Stimulated activated effector memory CD8-positive, alpha-beta T cell treated with anti-CD3 and anti-CD28 coated beads, Interleukin-12 subunit alpha, Interleukin-12 subunit beta, amount 100 ng/mL, for 72 hours (primary cell): ENCODE measurements at regions not wholly inside any gene's neighbourhood (a gene's known extent, or its start where the extent isn't known, plus 50 kb on each side); places are given as distances from the start of the nearest gene placed in this dataset.
"Not testable (repeated sequence)": the region's sequence is repeated elsewhere in the genome, so short reads cannot be mapped to it uniquely, and the experiment has no call there.

Experiments used
- ATAC-seq: fragments of 150-1000 bp; cut with Tn5 transposase; 2 replicates; pipeline ENCODE4 v1.10.0; 2021
- DNase-seq, 2 donors: peaks; one replicate each; pipeline ENCODE4 v3.0.0; 2021 to 2022; ENCODE audit warnings: low spot score in 2 of 2
- H3K27ac Mint-ChIP-seq: one replicate; pipeline ENCODE4 v1.8.0; 2022; ENCODE audit warnings: mild to moderate bottlenecking, mixed read lengths
- H3K36me3 Mint-ChIP-seq: one replicate; pipeline ENCODE4 v1.8.0; 2022; ENCODE audit warnings: mild to moderate bottlenecking, mixed read lengths
- H3K4me1 Mint-ChIP-seq: one replicate; pipeline ENCODE4 v1.8.0; 2022; ENCODE audit warnings: mixed read lengths
- H3K4me3 Mint-ChIP-seq: one replicate; pipeline ENCODE4 v1.8.0; 2022; ENCODE audit warnings: mild to moderate bottlenecking, mixed read lengths
- H3K9me3 Mint-ChIP-seq: one replicate; pipeline ENCODE4 v1.8.0; 2022; ENCODE audit warnings: mixed read lengths

DNA sequence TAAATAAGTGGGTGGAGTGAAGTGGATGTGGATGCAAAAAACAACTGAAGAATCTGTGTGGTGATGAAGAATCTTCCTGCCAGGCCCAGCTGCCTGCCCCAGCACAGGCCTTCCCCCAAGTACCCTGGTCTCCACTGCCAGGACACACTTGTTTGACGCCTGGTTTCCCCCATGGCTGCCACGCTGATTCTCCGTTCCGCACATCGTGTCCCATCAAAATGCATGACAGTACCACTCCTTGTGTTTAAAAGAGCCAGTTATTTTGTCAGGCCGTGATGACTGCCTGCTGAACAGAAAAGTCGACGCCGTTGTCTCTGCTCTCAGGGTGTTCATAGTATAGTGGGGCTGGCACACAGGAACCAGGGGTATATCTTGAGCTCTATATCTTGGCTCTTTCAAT is 50.3 kb upstream of the KYNU start:
- DNase-seq (no peak), ATAC-seq (no peak)
- no peaks in the 10 kb centered on the region for H3K4me1 Mint-ChIP-seq
- no peak overlapping the region for H3K4me3 Mint-ChIP-seq
- no peaks in the 10 kb centered on the region for H3K36me3 Mint-ChIP-seq
- no peaks in the 10 kb centered on the region for H3K9me3 Mint-ChIP-seq
- no peak overlapping the region for H3K27ac Mint-ChIP-seq

DNA sequence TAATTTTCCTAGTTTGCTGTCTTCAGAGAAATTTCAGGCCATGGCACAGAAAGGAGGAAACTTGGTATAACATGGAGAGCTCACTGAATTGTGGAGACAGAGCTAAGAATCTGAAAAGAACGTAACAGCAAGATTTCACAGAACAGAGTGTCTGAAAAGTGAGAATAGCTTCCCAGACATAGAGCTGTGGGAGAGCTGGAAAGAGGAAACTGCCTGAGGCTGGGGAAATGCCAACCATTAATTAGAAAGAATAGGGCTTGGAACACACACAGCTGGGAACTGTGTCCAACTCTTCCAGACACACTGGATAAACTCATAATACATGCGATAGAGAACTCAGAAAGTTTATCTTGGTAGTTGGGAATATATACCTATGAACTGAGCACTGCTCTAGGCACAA is 51.6 kb upstream of the KYNU start:
- no peak overlapping the region for H3K27ac Mint-ChIP-seq
- H3K36me3 Mint-ChIP-seq: no peaks in the 10 kb centered on the region
- no peaks in the 10 kb centered on the region for H3K4me1 Mint-ChIP-seq
- ATAC-seq: no peak
- no peak for DNase-seq
- H3K9me3 Mint-ChIP-seq: no peaks in the 10 kb centered on the region
- no peak overlapping the region for H3K4me3 Mint-ChIP-seq

DNA sequence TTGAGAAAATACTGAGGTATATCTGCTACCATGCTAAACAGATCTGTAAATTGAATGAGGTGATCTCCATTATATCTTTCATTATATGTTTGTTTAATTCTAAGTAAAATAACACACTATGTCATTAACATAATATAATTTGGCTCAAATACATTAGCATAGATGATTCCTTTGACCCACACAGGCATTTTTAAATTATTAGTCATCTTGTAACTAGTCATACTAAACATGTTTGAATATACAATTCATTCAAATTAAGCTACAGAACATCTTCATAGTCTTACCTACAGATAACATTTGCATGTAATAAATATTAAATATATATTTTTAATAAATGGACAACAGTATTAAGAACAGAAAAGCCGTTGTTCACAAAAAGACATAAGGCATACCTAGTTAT is 52.7 kb upstream of the KYNU start:
- Mint-ChIP-seq H3K9me3 (no peaks in the 10 kb centered on the region), H3K4me1 (no peaks in the 10 kb centered on the region), H3K27ac (no peak overlapping the region), H3K4me3 (no peak overlapping the region), H3K36me3 (no peaks in the 10 kb centered on the region)
- DNase-seq: no peak
- no peak for ATAC-seq

DNA sequence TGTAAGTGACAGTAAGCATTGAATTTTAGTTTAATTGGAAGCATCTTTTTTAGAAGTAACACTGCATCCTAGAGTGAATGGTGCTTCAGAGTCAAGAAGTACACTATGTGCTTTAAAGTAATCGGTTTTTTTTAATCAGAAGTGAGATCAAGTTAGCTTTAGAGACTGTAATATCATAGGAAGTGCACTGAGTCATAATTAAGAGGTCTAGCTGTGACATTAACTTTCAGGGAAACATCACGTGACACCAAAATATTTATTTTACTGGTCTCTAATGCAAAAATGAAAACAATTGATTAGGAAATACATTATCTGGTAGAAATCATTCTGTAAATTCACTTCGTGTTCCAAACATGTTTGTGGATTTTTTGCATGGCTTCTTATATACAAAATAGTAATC is 55.3 kb upstream of the KYNU start:
- no peak for DNase-seq
- Mint-ChIP-seq H3K9me3 (no peaks in the 10 kb centered on the region), H3K4me1 (no peaks in the 10 kb centered on the region), H3K27ac (no peak overlapping the region), H3K4me3 (no peak overlapping the region), H3K36me3 (no peaks in the 10 kb centered on the region)
- no peak for ATAC-seq

DNA sequence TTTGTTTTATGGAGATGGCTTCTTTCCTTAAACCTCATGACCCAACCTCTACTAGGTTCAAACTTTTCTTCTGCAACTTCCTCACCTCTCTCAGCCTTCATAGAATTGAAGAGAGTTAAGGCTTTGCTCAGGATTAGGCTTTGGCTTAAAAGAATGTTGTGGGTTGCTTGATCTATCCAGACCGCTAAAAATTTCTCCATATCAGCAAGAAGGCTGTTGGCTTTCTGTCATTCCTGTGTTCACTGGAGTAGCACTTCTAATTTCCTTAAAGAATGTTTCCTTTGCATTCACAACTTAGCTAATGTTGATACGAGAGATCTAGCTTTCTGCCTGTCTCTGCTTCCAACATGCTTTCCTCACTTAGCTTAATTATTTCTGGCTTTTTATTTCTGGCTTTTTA is 58.1 kb upstream of the KYNU start:
- no peaks in the 10 kb centered on the region for H3K9me3 Mint-ChIP-seq
- H3K36me3 Mint-ChIP-seq: no peaks in the 10 kb centered on the region
- no peak overlapping the region for H3K4me3 Mint-ChIP-seq
- no peak for DNase-seq
- no peak overlapping the region for H3K27ac Mint-ChIP-seq
- no peak for ATAC-seq
- H3K4me1 Mint-ChIP-seq: no peaks in the 10 kb centered on the region

DNA sequence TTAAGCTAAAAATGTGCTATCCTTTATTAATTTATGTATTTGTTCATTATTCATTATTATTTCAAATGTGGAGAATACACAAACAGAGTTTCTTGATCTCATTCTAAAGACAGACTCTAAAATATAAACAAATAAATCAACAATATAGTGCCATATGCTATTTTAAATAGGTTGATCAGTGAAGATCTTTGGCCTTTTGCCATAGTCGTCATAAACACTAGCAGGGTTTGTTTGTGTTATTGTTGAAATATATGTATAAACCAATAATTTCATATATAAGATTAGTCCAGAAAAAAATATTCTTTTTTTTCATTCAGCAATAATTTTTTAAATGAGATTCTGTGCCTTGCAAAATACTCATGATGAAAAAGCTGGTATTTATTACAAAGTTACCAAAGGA is 62.1 kb upstream of the KYNU start:
- no peaks in the 10 kb centered on the region for H3K36me3 Mint-ChIP-seq
- H3K9me3 Mint-ChIP-seq: peaks cover 2% of the 10 kb centered on the region
- DNase-seq (no peak), ATAC-seq (no peak)
- no peak overlapping the region for H3K27ac Mint-ChIP-seq
- no peaks in the 10 kb centered on the region for H3K4me1 Mint-ChIP-seq
- H3K4me3 Mint-ChIP-seq: no peak overlapping the region

DNA sequence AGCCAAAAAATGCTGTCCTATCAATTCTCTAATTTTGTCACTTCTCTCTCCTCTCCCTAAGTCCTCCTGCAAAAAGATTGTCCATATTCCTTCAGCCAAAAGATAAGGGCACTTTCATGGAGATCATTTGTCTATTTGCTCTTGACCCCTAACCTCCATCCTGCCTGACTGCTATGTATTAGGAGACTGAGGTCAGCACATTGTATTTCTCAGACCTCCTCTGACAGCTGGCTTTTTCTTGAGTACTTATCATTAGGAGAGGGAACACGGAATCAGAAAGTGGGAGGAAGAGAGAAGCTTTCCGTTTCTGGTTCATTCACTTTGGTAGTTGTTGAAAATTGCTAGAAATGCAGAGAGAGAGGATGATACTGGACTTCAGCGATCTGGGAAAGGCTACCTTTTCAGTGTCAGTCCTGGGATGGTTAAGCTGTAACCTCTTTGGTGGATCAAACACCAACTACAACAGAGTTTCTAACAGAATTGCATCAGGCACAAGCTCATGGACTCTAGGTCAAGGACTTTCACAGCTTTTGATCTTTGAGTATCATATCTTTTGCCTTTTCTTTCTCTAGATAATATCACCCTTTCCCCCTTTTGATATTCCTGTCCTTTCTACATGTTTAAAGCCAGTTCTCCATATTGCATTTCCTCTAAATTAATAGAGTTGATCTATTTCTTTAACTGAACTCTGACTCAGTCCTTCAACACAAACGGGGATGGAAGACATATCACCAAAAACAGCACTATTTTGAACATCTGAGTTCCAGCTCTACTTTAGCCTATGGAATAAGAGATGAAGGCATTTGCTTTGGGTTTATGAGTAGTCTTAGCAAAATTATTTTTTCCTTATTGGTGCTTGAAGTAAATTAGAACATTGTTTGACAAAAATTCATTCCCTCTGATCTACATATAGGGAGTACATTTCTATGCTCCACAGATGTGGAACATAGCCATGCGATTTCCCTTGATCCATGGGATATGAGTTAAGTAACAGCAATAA is 63.3 kb upstream of the KYNU start:
- H3K36me3 Mint-ChIP-seq: no peaks in the 10 kb centered on the region
- ATAC-seq: no peak
- H3K4me3 Mint-ChIP-seq: no peak overlapping the region
- no peak overlapping the region for H3K27ac Mint-ChIP-seq
- DNase-seq: no peak
- H3K4me1 Mint-ChIP-seq: no peaks in the 10 kb centered on the region
- H3K9me3 Mint-ChIP-seq: peaks cover 2% of the 10 kb centered on the region

DNA sequence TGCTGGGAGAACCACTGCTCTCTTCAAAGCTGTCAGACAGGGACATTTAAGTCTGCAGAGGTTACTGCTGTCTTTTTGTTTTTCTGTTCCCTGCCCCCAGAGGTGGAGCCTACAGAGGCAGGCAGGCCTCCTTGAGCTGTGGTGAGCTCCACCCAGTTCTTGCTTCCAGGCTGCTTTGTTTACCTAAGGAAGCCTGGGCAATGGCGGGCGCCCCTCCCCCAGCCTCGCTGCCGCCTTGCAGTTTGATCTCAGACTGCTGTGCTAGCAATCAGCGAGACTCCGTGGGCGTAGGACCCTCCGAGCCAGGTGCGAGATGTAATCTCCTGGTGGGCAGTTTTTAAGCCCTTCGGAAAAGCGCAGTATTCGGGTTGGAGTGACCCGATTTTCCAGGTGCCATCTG is 65.8 kb upstream of the KYNU start:
- not testable (repeated sequence) for DNase-seq, H3K4me1 Mint-ChIP-seq, ATAC-seq, H3K4me3 Mint-ChIP-seq, H3K27ac Mint-ChIP-seq, H3K9me3 Mint-ChIP-seq, H3K36me3 Mint-ChIP-seq

DNA sequence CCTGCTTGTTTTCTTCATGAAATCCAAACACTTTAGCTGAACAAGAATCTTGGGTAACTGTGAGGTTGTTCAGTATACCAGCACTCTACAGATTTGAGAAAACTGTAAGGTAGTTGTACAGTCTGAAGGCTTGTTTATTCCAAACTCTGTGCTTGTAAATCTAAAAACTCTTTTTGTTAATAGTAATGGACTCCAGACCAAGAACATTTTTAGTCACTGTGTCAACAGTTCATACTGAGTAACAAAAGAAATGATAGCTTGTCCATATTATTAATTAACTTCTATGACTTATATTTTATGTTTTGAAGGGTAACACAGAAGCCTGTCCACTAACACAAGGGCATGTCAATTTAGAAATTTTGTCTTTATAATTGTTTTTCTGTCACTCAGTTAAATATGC is 72.2 kb upstream of the KYNU start:
- DNase-seq: no peak
- no peak overlapping the region for H3K4me3 Mint-ChIP-seq
- H3K4me1 Mint-ChIP-seq: no peaks in the 10 kb centered on the region
- H3K27ac Mint-ChIP-seq: no peak overlapping the region
- H3K36me3 Mint-ChIP-seq: no peaks in the 10 kb centered on the region
- no peaks in the 10 kb centered on the region for H3K9me3 Mint-ChIP-seq
- no peak for ATAC-seq

DNA sequence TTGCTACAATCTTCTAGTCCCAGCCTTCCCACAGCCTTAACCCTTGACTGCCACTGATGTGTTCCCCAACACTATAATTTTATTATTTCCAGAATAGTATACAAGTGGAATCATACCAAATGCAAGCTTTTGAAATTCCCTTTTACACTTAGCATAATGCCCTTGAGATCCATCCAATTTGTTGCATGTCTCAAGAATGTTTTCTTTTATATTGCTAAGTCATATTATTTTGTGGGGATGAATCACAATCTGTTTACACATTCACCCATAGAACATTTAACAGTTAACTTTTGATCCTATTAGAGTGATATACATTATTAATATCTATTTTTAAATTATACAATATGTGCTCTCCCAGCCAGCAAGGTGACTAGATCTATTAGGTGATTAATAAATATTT is 74.3 kb upstream of the KYNU start:
- ATAC-seq (no peak), DNase-seq (no peak)
- H3K9me3 Mint-ChIP-seq: no peaks in the 10 kb centered on the region
- H3K27ac Mint-ChIP-seq: no peak overlapping the region
- no peak overlapping the region for H3K4me3 Mint-ChIP-seq
- H3K4me1 Mint-ChIP-seq: no peaks in the 10 kb centered on the region
- H3K36me3 Mint-ChIP-seq: no peaks in the 10 kb centered on the region

DNA sequence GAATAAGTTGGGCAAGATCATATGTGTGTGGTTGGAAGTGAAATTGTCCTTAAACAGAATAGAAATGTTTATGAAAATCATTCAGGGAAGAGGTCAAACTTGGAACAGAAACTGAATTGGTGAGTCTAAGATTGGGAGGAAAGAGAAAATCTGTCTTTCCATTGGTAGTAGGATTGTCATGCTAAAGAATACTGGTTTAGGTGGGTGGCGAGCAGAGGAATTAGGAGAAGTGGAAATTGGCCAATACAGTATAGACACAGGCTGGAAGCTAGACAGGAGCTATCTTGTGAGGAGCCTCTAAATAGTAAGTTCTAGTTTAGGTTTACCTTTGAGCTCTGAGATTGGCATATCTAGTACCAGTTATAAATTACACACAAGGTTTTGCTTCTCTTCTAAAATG is 80.9 kb upstream of the KYNU start:
- DNase-seq: no peak
- no peaks in the 10 kb centered on the region for H3K4me1 Mint-ChIP-seq
- no peak overlapping the region for H3K27ac Mint-ChIP-seq
- H3K36me3 Mint-ChIP-seq: no peaks in the 10 kb centered on the region
- no peak for ATAC-seq
- H3K4me3 Mint-ChIP-seq: no peak overlapping the region
- H3K9me3 Mint-ChIP-seq: peaks cover 2% of the 10 kb centered on the region

DNA sequence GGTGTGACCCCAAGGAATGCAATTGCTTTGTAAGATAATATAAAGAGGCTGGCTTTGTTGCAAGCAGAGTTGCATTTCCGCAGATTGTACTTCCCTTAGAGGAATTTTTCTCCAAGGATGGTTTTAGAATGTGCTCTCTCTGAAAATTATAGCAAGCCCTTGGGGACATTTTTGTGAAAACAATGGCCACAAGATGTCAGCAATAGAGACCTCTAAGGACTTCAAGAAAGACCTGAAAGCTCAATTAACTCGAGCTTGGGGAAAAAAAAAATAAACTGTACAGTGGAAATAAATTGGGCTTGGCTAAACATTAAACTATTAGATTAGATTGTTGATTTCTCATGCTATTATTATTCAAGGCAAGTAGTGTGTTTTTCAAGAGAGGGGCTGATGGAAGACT is 81.3 kb upstream of the KYNU start:
- Mint-ChIP-seq H3K4me3 (no peak overlapping the region), H3K9me3 (peaks cover 2% of the 10 kb centered on the region), H3K27ac (no peak overlapping the region), H3K4me1 (no peaks in the 10 kb centered on the region), H3K36me3 (no peaks in the 10 kb centered on the region)
- DNase-seq (no peak), ATAC-seq (no peak)

DNA sequence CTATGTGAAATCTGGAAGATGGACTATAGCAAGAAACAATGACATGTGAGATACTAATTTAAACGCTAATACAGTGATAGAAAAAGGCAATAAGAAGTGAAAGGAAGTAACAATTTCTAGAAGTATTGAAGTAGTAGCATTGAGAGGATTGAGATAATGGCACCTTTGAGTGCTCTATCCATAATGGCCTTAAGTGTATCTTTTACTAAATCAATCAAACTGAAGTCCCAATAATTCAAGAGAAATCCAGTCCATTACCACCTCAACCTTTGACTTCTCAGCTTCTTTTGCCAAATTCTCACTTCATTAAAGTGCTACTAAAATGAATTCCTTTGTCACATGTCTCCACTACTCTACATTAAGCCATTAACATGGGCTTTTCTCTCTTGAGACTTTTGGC is 82.6 kb upstream of the KYNU start:
- no peaks in the 10 kb centered on the region for H3K4me1 Mint-ChIP-seq
- no peak for ATAC-seq
- DNase-seq: no peak
- no peaks in the 10 kb centered on the region for H3K36me3 Mint-ChIP-seq
- H3K9me3 Mint-ChIP-seq: peaks cover 2% of the 10 kb centered on the region
- H3K27ac Mint-ChIP-seq: no peak overlapping the region
- no peak overlapping the region for H3K4me3 Mint-ChIP-seq

DNA sequence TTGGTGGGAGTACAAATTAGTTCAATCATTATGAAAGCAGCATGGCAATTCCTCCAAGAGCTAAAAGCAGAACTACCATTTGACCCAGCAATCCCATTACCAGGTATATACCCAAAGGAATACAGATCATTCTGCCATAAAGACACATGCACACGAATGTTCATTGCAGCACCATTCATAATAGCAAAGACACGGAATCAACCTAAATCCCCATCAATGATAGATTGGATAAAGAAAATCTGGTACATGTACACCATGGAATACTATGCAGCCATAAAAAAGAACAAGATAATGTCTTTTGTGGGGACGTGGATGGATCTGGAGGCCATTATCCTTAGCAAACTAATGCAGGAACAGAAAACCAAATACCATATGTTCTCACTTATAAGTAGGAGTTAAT is 85.1 kb upstream of the KYNU start:
- ATAC-seq, H3K4me1 Mint-ChIP-seq, H3K36me3 Mint-ChIP-seq, DNase-seq, H3K4me3 Mint-ChIP-seq, H3K9me3 Mint-ChIP-seq, H3K27ac Mint-ChIP-seq: not testable (repeated sequence)

DNA sequence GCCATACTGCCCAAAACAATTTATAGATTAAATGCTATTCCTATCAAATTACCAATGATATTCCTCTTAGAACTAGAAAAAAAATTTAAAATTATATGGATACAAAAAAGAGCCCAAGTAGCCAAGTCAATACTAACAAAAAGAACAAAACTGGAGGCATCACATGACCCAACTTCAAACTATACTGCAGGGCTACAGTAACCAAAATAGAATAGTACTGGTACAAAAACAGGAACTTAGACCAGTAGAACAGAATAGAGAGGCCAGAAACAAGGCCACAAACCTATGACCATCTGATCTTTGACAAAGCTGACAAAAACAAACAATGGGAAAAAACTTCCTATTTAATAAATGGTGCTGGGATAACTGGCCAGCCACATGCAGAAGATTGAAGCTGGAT is 86.1 kb upstream of the KYNU start:
- H3K4me3 Mint-ChIP-seq: no peak overlapping the region
- H3K36me3 Mint-ChIP-seq: no peaks in the 10 kb centered on the region
- DNase-seq: no peak
- ATAC-seq: no peak
- no peaks in the 10 kb centered on the region for H3K4me1 Mint-ChIP-seq
- H3K27ac Mint-ChIP-seq: no peak overlapping the region
- peaks cover 5% of the 10 kb centered on the region for H3K9me3 Mint-ChIP-seq

DNA sequence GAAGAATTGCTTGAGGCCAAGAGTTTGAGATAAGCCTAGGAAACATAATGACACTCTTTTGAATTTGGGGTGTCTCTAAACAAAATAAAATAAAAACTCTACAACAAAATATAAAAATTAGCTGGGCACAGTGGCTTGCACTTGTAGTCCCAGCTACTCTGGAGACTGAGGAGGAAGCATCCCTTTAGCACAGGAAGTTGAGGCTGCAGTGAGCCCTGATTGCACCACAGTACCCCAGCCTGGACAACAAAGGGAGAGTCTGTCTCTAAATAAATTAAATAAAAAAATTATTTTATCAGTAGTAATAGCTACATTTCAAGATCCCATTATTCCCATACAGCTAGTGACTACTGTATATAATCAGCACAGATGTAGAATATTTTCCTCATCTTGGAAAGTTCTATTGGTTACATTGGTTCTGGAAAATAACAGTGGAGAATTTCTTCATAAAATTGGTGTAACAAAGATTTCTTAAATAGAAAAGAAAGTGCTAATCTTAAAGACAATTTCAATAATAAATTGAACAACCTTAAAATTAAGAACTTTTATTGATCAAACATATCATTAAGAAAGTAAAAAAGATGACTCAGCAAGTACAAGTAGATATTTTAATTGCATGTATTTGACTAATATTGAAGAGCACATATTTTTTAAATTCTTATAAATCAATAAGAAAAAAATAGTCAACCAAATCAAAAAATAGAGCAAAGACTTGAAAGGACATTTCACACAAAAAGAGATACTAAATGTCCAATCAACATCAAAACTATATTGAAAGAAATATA is 90.4 kb upstream of the KYNU start:
- no peak for ATAC-seq
- H3K4me3 Mint-ChIP-seq: no peak overlapping the region

More for the DNA sequence above, 90.4 kb upstream of the KYNU start:
- Mint-ChIP-seq H3K36me3 (no peaks in the 10 kb centered on the region), H3K4me1 (no peaks in the 10 kb centered on the region), H3K9me3 (peaks cover 3% of the 10 kb centered on the region), H3K27ac (no peak overlapping the region)
- DNase-seq: no peak
